HCT116 (cell line): ENCODE measurements at regions not wholly inside any gene's neighbourhood (a gene's known extent, or its start where the extent isn't known, plus 50 kb on each side); places are given as distances from the start of the nearest gene placed in this dataset.

Source experiments
- ATAC-seq: fragments of 200-7000 bp; cut with Tn5 transposase; 2 replicates; pipeline ENCODE4 v1.9.1; 2020; ENCODE audit warnings: mild to moderate bottlenecking, moderate library complexity
- BruUV-seq: library from RNA; stranded (reverse); fragments of 400-500 nt; replicated peaks from 2 replicates; lab custom pipeline; 2021; lab: Mats Ljungman, UMichigan
- CTCF ChIA-PET: fragments of 300-600 bp; sonication (Branson Sonifier 250); formaldehyde crosslinking; loops from one replicate; lab custom pipeline; 2021; ENCODE audit warnings: antibody characterized with exemption; lab: Charles Lee
- POLR2A ChIA-PET: fragments of 300-600, 350-600 bp; sonication (Branson Sonifier 250); formaldehyde crosslinking; loops from one replicate; lab custom pipeline; 2021; ENCODE audit warnings: antibody characterized with exemption; lab: Charles Lee
- RAD21 ChIA-PET, 2 experiments: fragments of 300-600 bp; sonication (Branson Sonifier 250); formaldehyde crosslinking; loops; one replicate each; lab custom pipeline; 2023; ENCODE audit warnings: low total read pairs in 2 of 2; ENCODE audit not compliant: uncharacterized antibody in 2 of 2, unreplicated experiment in 2 of 2, low non-redundant PET in 1 of 2; lab: Charles Lee
- DNase-seq: peaks from one replicate; pipeline ENCODE4 v3.0.0-alpha.2; 2010; ENCODE audit warnings: low read depth, low spot score
- H2AFZ ChIP-seq: fragments of 200-600 bp; shearing (Covaris generic), sonication (generic); 2 replicates; pipeline ENCODE4 v1.6.1; 2017; ENCODE audit warnings: low read depth, mixed run types, mixed read lengths, antibody characterized with exemption, low read length; ENCODE audit not compliant: poor library complexity, severe bottlenecking
- H3K27ac ChIP-seq: 2 replicates; pipeline ENCODE4 v1.5.1; 2012; ENCODE audit warnings: low read depth, low read length
- H3K27me3 ChIP-seq: fragments of 200-600 bp; sonication (generic); 2 replicates; pipeline ENCODE4 v1.6.1; 2016; ENCODE audit warnings: mixed run types, low read length, mixed read lengths; ENCODE audit not compliant: insufficient read depth
- H3K36me3 ChIP-seq, 2 experiments: fragments of 200-500 bp in 1 of 2; fragments of 200-600 bp in 1 of 2; sonication (Bioruptor generic) in 1 of 2; sonication (generic) in 1 of 2; 2 replicates each; pipeline versions ENCODE4 v1.5.1 to v1.6.1; 2014 to 2016; ENCODE audit warnings: low read length in 2 of 2, inconsistent platforms in 1 of 2, mixed read lengths in 1 of 2, mixed run types in 1 of 2; ENCODE audit not compliant: insufficient read depth in 2 of 2, control insufficient read depth in 1 of 2
- H3K4me1 ChIP-seq, 2 experiments: fragments of 200-600 bp in 1 of 2; sonication (generic) in 1 of 2; 2 replicates each; pipeline versions ENCODE4 v1.5.1 to v1.6.1; 2012 to 2017; ENCODE audit warnings: low read length in 2 of 2, inconsistent platforms in 1 of 2, mild to moderate bottlenecking in 1 of 2, mixed read lengths in 1 of 2, mixed run types in 1 of 2, moderate library complexity in 1 of 2; ENCODE audit not compliant: insufficient read depth in 2 of 2, control insufficient read depth in 1 of 2
- H3K4me2 ChIP-seq: fragments of 200-600 bp; sonication (generic); 2 replicates; pipeline ENCODE4 v1.6.1; 2017; ENCODE audit warnings: mixed run types, low read length, mixed read lengths
- H3K4me3 ChIP-seq, 2 experiments: fragments of 200-600 bp in 1 of 2; sonication (generic) in 1 of 2; replicated peaks in 1 of 2; 2 replicates each; pipeline ENCODE4 v1.5.1; 2011 to 2016; ENCODE audit warnings: low read length in 2 of 2, control low read depth in 1 of 2, low read depth in 1 of 2, mild to moderate bottlenecking in 1 of 2, mixed read lengths in 1 of 2, mixed run types in 1 of 2
- H3K79me2 ChIP-seq: fragments of 200-600 bp; sonication (generic); 2 replicates; pipeline ENCODE4 v1.6.1; 2017; ENCODE audit warnings: mild to moderate bottlenecking, mixed run types, low read length, moderate library complexity, mixed read lengths; ENCODE audit not compliant: insufficient read depth
- H3K9ac ChIP-seq: fragments of 200-600 bp; sonication (generic); 2 replicates; pipeline ENCODE4 v1.6.1; 2016; ENCODE audit warnings: low read length, mixed read lengths
- H3K9me2 ChIP-seq: fragments of 200-600 bp; sonication (generic), shearing (Covaris generic); 2 replicates; pipeline ENCODE4 v1.6.1; 2017; ENCODE audit warnings: mixed run types, mild to moderate bottlenecking, moderate library complexity; ENCODE audit not compliant: insufficient read depth
- H3K9me3 ChIP-seq, 2 experiments: fragments of 200-500 bp in 1 of 2; fragments of 200-600 bp in 1 of 2; sonication (Bioruptor generic) in 1 of 2; sonication (generic) in 1 of 2; 2 replicates each; pipeline ENCODE4 v1.6.1; 2014 to 2017; ENCODE audit warnings: low read length in 2 of 2, mixed read lengths in 2 of 2, inconsistent platforms in 1 of 2, low read depth in 1 of 2, mild to moderate bottlenecking in 1 of 2, mixed run types in 1 of 2, moderate library complexity in 1 of 2; ENCODE audit not compliant: control insufficient read depth in 1 of 2, insufficient read depth in 1 of 2
- H4K20me1 ChIP-seq: fragments of 200-600 bp; sonication (generic), shearing (Covaris generic); 2 replicates; pipeline ENCODE4 v1.6.1; 2017; ENCODE audit warnings: mixed run types, mild to moderate bottlenecking, moderate library complexity; ENCODE audit not compliant: insufficient read depth
- CEBPB ChIP-seq: IDR thresholded peaks from 2 replicates; pipeline ENCODE4 v1.6.1; 2012; ENCODE audit warnings: low read depth
- CTCF ChIP-seq, 3 experiments: fragments of 200-600 bp in 1 of 3; sonication (generic) in 1 of 3; IDR thresholded peaks in 2 of 3; conservative IDR thresholded peaks in 1 of 3; 2 replicates each; pipeline ENCODE4 v1.5.1; 2012 to 2017; ENCODE audit warnings: low read depth in 2 of 3, low read length in 2 of 3, antibody characterized with exemption in 1 of 3, borderline replicate concordance in 1 of 3, control low read depth in 1 of 3, mild to moderate bottlenecking in 1 of 3, mixed read lengths in 1 of 3, mixed run types in 1 of 3, moderate library complexity in 1 of 3; ENCODE audit not compliant: insufficient read depth in 1 of 3
- EZH2 ChIP-seq: fragments of 200-600 bp; sonication (generic); IDR thresholded peaks from 2 replicates; pipeline ENCODE4 v1.6.1; 2017; ENCODE audit warnings: antibody characterized with exemption, mixed run types
- POLR2A ChIP-seq: IDR thresholded peaks from 2 replicates; pipeline ENCODE4 v1.7.0; 2011; ENCODE audit warnings: borderline replicate concordance; ENCODE audit not compliant: insufficient read depth, insufficient read length; ENCODE audit errors: extremely low read depth
- POLR2AphosphoS5 ChIP-seq: IDR thresholded peaks from 2 replicates; pipeline ENCODE4 v1.6.1; 2011; ENCODE audit warnings: mild to moderate bottlenecking, low read depth, low read length, moderate library complexity
- RAD21 ChIP-seq: IDR thresholded peaks from 2 replicates; pipeline ENCODE4 v1.6.1; 2012; ENCODE audit warnings: low read depth, mild to moderate bottlenecking
- SIN3A ChIP-seq: IDR thresholded peaks from 2 replicates; pipeline ENCODE4 v1.6.1; 2012; ENCODE audit warnings: low read depth
- SP1 ChIP-seq: IDR thresholded peaks from 2 replicates; pipeline ENCODE4 v1.6.1; 2012; ENCODE audit warnings: low read depth
- ZNF274 ChIP-seq: fragments of 200-500 bp; sonication (Bioruptor generic); IDR thresholded peaks from 2 replicates; pipeline ENCODE4 v1.6.1; 2014; ENCODE audit warnings: mild to moderate bottlenecking, low read depth, low read length, inconsistent platforms
- intact Hi-C: fragments of 100-400 bp; cut with micrococcal nuclease; formaldehyde crosslinking; loops from 2 replicates; pipeline ENCODE4 v1.10.0; 2022
- TF ChIP-seq, protein P1 (sequence below): IDR thresholded peaks from 2 replicates; pipeline ENCODE4 v1.6.1; 2011; ENCODE audit warnings: mild to moderate bottlenecking, low read length, moderate library complexity; ENCODE audit not compliant: insufficient replicate concordance; ENCODE audit errors: extremely low read depth
- TF ChIP-seq, protein P2 (sequence below): IDR thresholded peaks from 2 replicates; pipeline ENCODE4 v1.6.1; 2012

GRCh38 chr1:59062743-59063142 lies 234.2 kb upstream of the FGGY start (continued):
- no peak for TF ChIP-seq CTCF (IDR thresholded peaks at IDR 0.05 in 2 of 3, conservative IDR thresholded peaks at IDR 0.05 in 1 of 3; ENCODE audit: borderline replicate concordance in 1 of 3, insufficient read depth in 1 of 3, low read depth in 2 of 3, low read length in 2 of 3)
- TF ChIP-seq, protein P1, sequence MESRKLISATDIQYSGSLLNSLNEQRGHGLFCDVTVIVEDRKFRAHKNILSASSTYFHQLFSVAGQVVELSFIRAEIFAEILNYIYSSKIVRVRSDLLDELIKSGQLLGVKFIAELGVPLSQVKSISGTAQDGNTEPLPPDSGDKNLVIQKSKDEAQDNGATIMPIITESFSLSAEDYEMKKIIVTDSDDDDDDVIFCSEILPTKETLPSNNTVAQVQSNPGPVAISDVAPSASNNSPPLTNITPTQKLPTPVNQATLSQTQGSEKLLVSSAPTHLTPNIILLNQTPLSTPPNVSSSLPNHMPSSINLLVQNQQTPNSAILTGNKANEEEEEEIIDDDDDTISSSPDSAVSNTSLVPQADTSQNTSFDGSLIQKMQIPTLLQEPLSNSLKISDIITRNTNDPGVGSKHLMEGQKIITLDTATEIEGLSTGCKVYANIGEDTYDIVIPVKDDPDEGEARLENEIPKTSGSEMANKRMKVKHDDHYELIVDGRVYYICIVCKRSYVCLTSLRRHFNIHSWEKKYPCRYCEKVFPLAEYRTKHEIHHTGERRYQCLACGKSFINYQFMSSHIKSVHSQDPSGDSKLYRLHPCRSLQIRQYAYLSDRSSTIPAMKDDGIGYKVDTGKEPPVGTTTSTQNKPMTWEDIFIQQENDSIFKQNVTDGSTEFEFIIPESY, result no peak
- no peak for TF ChIP-seq EZH2
- no peak for TF ChIP-seq RAD21
- TF ChIP-seq SP1, result no peak
- TF ChIP-seq POLR2A, result no peak
- no peak for TF ChIP-seq SIN3A

GRCh38 chr1:59063501-59063900 lies 233.4 kb upstream of the FGGY start:
- Histone ChIP-seq H3K27ac (no peak overlapping the region), H3K79me2 (no peaks in the 10 kb centered on the region), H3K9me2 (no peaks in the 10 kb centered on the region), H3K9ac (no peak overlapping the region), H3K27me3 (no peaks in the 10 kb centered on the region), H3K9me3 (no peaks in the 10 kb centered on the region), H3K36me3 (no peaks in the 10 kb centered on the region), H4K20me1 (no peaks in the 10 kb centered on the region), H3K4me2 (no peak overlapping the region), H3K4me1 (peaks cover 0 to 7% of the 10 kb centered on the region in 2 experiments; a peak in 2 of 4 replicates), H2AFZ (no peak overlapping the region), H3K4me3 (no peak overlapping the region)
- POLR2A ChIA-PET, result no interaction called here
- CTCF ChIA-PET, result no interaction called here
- no peak for DNase-seq
- TF ChIP-seq, protein P2, sequence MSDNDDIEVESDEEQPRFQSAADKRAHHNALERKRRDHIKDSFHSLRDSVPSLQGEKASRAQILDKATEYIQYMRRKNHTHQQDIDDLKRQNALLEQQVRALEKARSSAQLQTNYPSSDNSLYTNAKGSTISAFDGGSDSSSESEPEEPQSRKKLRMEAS, result no peak
- TF ChIP-seq CEBPB (no peak), POLR2A (no peak), POLR2AphosphoS5 (no peak), ZNF274 (no peak)
- intact Hi-C loops, result no loop called here
- no TSS peak for BruUV-seq
- no peak for ATAC-seq
- RAD21 ChIA-PET, result no interaction called here
